ENCODE measurements at regions not wholly inside any gene's neighbourhood (a gene's known extent, or its start where the extent isn't known, plus 50 kb on each side); places are given as distances from the start of the nearest gene placed in this dataset.

- TF ChIP-seq, protein P1, sequence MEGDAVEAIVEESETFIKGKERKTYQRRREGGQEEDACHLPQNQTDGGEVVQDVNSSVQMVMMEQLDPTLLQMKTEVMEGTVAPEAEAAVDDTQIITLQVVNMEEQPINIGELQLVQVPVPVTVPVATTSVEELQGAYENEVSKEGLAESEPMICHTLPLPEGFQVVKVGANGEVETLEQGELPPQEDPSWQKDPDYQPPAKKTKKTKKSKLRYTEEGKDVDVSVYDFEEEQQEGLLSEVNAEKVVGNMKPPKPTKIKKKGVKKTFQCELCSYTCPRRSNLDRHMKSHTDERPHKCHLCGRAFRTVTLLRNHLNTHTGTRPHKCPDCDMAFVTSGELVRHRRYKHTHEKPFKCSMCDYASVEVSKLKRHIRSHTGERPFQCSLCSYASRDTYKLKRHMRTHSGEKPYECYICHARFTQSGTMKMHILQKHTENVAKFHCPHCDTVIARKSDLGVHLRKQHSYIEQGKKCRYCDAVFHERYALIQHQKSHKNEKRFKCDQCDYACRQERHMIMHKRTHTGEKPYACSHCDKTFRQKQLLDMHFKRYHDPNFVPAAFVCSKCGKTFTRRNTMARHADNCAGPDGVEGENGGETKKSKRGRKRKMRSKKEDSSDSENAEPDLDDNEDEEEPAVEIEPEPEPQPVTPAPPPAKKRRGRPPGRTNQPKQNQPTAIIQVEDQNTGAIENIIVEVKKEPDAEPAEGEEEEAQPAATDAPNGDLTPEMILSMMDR (IDR thresholded peaks at IDR 0.05): no peak
- TF ChIP-seq POLR2A (IDR thresholded peaks at IDR 0.05): no peak
Measured at GRCh38 chr15:62456011-62456920, 291.2 kb upstream of the C2CD4B start.

Data from body of pancreas (tissue), 4 donors.